ENCODE measurements at regions not wholly inside any gene's neighbourhood (a gene's known extent, or its start where the extent isn't known, plus 50 kb on each side); places are given as distances from the start of the nearest gene placed in this dataset.

- H3K9me3 ChIP-seq: no peaks in the 10 kb centered on the region
- intact Hi-C loops (cut with DNase I): no loop called here
- 56% methylated on average over 6 of the region's 6 CpGs for WGBS, 2 donors
- no peak for TF ChIP-seq CTCF (IDR thresholded peaks at IDR 0.05)
- FAIRE-seq (no peak), DNase-seq (no peak), ATAC-seq (no peak)
- no peaks in the 10 kb centered on the region for H3K27me3 ChIP-seq
- no peak overlapping the region for H3K4me3 ChIP-seq
- no peaks in the 10 kb centered on the region for H3K4me1 ChIP-seq
- no peaks in the 10 kb centered on the region for H3K36me3 ChIP-seq
- H3K27ac ChIP-seq: no peak overlapping the region
Observed at GRCh38 chr13:22262001-22262885, 591.4 kb downstream of the FGF9 start.

- H3K4me1 ChIP-seq: no peaks in the 10 kb centered on the region
- DNase-seq (no peak), ATAC-seq (no peak), FAIRE-seq (no peak)
- intact Hi-C loops (cut with DNase I): no loop called here
- WGBS, 2 donors: 79 to 87% methylated on average over 2 of the region's 2 CpGs
- no peaks in the 10 kb centered on the region for H3K36me3 ChIP-seq
- no peak overlapping the region for H3K27ac ChIP-seq
- H3K9me3 ChIP-seq: no peaks in the 10 kb centered on the region
- no peak overlapping the region for H3K4me3 ChIP-seq
- TF ChIP-seq CTCF (IDR thresholded peaks at IDR 0.05): no peak
- no peaks in the 10 kb centered on the region for H3K27me3 ChIP-seq
Observed at GRCh38 chr13:22263185-22263584, 592.3 kb downstream of the FGF9 start.

- Histone ChIP-seq H3K36me3 (no peaks in the 10 kb centered on the region), H3K27me3 (no peaks in the 10 kb centered on the region), H3K4me1 (no peaks in the 10 kb centered on the region), H3K9me3 (no peaks in the 10 kb centered on the region), H3K4me3 (no peak overlapping the region), H3K27ac (no peak overlapping the region)
- no peak for DNase-seq
- TF ChIP-seq CTCF (IDR thresholded peaks at IDR 0.05): no peak
- no peak for ATAC-seq
- WGBS, 2 donors: 74 to 83% methylated on average over 5 of the region's 5 CpGs
- intact Hi-C loops (cut with DNase I): no loop called here
- no peak for FAIRE-seq
Observed at GRCh38 chr13:22265563-22265962, 594.7 kb downstream of the FGF9 start.

GRCh38 chr13:22270881-22271280 lies 600.0 kb downstream of the FGF9 start:
- Histone ChIP-seq H3K4me1 (no peaks in the 10 kb centered on the region), H3K4me3 (no peak overlapping the region), H3K9me3 (no peaks in the 10 kb centered on the region), H3K27me3 (no peaks in the 10 kb centered on the region), H3K27ac (no peak overlapping the region), H3K36me3 (peaks cover 0 to 3% (median 0%) of the 10 kb centered on the region in 3 donors)
- no peak for DNase-seq
- no peak for TF ChIP-seq CTCF (IDR thresholded peaks at IDR 0.05)
- 82 to 87% methylated on average over 5 of the region's 5 CpGs for WGBS, 2 donors
- no peak for FAIRE-seq
- ATAC-seq: no peak
- intact Hi-C loops (cut with DNase I): no loop called here

GRCh38 chr13:22271903-22272302 lies 601.0 kb downstream of the FGF9 start:
- no peak for FAIRE-seq
- intact Hi-C loops (cut with DNase I): no loop called here
- Histone ChIP-seq H3K4me1 (no peaks in the 10 kb centered on the region), H3K4me3 (no peak overlapping the region), H3K27me3 (no peaks in the 10 kb centered on the region), H3K36me3 (peaks cover 0 to 3% (median 0%) of the 10 kb centered on the region in 3 donors), H3K27ac (no peak overlapping the region), H3K9me3 (no peaks in the 10 kb centered on the region)
- no peak for DNase-seq
- TF ChIP-seq CTCF (IDR thresholded peaks at IDR 0.05): no peak
- WGBS, 2 donors: 81 to 87% methylated on average over 2 of the region's 2 CpGs
- ATAC-seq: no peak
